ENCODE measurements at regions not wholly inside any gene's neighbourhood (a gene's known extent, or its start where the extent isn't known, plus 50 kb on each side); places are given as distances from the start of the nearest gene placed in this dataset.

DNA sequence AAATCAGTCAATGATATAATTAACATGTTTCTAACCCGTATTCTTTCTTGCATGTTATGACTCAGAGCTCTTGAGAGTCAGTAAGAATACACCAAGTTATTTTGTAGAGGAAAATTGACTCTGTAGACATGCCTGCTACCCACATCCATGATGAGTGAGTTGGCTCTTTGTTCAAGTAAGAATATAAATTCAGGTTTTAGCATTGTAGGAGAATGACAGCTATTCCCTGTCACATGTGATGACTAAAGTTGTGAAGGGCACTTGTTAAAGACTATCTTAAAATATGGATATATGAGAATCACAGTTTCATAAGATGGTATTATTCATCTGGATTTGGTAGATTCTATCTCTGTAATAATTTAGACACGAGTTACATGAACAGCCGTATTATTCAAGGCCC lies 209.1 kb downstream of the CCDC59 start:
- no peak for DNase-seq

DNA sequence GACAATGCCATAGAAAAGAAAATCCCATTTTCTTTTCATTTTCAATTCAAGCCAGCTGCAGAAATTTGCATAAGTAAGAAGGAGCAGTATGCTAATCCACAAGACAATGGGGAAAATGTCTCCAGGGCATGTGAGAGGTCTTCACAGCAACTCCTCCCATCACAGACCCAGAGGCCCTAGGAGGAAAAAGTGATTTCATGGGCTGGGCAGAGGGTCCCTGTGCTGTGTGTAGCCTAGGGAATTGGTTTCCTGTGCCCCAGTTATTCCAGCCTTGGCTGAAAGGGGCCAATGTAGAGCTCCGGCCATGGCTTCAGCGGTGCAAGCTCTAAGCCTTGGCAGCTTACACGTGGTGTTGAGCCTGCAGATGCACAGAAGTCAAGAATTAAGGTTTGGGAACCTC lies 211.4 kb downstream of the CCDC59 start:
- DNase-seq, result no peak

DNA sequence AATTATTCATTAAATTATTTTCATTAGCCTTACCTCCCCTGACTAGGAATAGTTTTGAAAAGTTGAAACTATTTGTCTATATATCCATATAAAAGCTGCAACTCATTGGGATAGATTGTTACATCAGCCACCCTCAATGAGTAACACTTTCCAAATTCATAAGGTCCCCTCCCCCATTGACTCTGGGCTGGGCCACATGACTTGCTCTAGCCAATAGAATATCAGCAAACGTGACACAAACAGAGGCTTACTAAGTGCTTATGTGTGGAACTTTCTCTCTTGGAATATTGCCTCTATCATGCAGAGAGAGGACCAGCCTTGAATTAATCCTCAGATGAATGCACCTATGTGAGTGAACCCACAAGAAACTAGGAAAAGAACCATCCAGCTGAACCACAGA lies 213.7 kb downstream of the CCDC59 start:
- DNase-seq, result no peak

GRCh38 chr12:82132390-82132789 lies 225.8 kb downstream of the CCDC59 start:
- no peak for DNase-seq

GRCh38 chr12:82130762-82131161 lies 227.4 kb downstream of the CCDC59 start:
- DNase-seq, result no peak

DNA sequence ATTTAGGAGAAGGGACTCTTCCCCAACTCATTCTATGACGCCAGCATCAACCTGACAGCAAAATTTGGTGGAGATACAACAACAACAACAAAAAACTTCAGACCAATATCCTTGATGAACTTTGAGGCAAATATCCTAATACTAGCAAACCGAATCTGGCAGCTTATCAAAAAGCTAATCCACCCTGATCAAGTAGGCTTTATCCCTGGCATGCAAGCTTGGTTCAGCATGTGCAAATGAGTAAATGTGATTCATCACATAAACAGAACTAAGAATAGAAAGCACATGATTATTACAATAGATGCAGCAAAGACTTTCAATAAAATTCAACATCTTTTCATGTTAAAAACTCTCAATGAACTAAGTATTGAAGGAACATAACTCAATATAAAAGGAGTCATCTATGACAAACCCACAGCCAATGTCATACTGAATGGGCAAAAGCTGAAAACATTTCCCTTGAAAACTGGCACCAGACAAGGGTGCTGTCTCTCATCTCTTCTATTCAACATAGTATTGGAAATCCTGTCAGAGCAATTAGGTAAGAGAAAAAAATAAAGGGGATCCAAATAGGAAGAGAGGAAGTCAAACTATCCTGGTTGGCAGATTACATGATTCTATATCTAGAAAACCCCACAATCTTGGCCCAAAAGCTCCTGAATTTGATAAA lies 233.3 kb downstream of the CCDC59 start:
- no peak for DNase-seq

GRCh38 chr12:82121545-82121944 lies 236.6 kb downstream of the CCDC59 start:
- no peak for DNase-seq

DNA sequence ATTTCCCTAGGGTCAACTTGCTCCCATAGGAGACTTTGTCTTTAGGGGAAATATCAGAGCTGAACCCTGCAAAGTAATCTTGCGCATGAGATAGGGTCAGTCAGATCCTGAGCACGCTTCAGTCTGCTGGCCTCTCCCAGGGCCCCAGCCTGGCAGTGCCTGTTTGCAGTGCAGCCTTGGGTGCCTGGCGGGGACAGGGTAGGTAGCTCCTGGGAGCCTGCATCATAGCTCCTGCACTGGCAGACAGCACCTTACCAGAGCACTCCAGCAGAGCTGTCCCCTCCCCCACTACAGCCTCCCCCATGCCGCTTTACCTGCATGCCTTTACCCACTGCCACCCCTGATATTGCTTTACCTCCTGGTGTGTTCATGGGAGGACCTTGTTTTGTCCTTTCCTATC lies 237.3 kb downstream of the CCDC59 start:
- no peak for DNase-seq

DNA sequence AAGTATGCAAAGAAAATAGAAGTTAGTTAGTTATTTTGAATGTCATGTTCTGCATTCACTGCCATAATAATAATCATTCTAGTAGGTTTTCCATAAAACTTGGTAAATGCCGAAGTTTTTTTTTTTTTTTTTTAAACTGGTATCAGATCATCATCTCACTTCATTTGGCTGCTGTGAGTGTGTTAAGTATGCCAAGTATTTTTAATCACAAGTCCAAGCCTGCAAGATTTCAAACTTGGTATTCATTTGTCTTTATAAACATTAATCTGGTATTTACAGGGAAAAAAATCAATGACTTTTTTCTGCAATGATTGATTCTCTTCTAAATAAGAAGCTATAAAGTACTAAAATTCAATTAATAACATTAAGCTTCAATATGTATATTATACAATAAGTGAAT lies 248.9 kb downstream of the CCDC59 start:
- no peak for DNase-seq

GRCh38 chr12:82108615-82109014 lies 249.6 kb downstream of the CCDC59 start:
- DNase-seq, result no peak

- DNase-seq, result no peak
These were observed 259.0 kb downstream of the CCDC59 start for GRCh38 chr12:82099216-82099615.

DNA sequence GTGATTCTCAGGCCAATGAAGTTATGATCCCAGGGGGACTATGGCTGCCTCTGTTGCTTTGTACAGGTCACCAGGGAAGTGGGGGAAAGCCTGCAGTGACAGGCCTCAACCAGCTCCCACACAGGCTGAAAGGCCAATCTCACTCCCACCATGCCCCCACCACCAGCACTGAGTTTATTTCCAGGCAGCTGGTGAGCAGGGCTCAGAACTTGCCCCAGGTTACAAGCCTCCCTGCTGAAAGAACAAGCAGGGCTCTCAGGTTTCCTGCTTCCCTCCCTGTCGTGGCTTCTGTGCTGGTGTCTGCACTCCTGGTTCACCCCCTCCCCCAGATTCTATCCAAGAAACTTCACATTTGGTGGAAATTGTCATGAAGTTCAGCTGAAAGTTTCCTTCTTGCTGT lies 260.3 kb downstream of the CCDC59 start:
- DNase-seq, result no peak

DNA sequence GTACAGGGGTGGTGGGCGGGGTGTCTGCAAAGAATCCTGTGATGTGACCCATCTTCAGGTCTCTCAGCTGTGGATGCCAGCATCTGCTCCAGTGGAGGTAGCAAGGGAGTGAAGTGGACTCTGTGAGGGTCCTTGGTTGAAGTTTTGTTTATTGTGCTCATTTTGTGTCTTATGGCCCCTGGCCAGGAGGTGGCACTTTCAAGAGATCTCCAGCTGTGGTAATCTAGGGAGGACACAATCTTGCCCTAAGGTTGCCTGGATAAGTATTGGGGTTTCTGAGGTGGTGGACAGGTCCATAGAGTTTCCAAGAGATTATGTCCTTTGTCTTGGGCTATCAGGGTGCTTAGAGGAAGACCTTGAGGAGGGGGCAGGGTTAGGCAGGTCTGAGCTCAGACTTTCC lies 260.7 kb downstream of the CCDC59 start:
- no peak for DNase-seq

DNA sequence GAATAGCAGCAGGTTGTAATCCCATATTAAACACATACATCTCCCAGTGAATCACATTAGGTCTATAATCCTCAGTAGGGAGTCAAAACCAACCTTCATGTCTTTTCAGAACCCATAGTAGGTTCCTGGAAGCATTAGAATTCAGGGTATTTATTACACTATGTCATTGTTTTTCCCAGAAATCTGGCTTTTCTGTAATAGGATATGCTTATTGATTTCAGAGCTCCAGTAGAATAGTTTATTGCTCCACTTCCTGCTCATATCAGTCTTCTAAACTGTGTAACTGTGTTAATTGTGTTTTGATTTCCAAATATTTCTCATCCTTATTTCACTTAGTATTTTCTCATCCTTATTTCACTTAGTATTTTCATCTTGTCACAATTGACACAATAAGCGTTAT lies 268.0 kb downstream of the CCDC59 start:
- DNase-seq, result no peak

DNA sequence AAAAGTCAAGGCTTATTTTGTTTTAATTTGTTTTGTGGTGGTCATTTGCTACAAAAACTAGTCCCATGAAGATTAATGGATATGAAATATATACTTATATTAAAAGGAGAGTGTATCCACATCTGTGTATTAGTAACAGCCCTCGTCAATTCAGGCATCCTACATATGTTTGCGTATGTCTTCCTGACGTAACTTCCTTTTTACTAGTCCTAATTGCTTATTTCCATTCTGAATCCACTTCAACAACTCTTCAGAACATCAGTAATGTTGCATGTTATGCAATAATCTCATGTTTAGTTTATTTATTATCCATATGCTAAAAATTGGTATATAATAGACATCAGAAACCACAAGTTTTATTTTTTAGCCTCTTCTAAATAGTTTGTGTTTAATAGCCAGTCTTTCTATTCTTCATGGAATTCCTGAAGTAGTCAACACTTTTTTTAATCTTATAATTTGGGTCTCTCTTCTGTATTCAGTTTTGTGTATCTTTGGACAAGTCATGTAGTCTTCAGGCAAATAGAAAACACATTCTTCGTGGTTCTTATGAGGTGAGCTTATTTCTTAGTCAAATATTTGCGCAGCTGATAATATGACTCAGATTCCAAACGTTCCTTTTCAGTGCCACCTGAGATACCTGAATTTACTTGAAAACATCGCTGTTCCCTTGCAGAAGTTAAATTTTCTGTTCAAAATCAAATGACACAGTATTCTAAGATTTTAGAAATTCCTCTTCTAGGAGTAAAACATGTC lies 268.6 kb downstream of the CCDC59 start:
- DNase-seq, result no peak

GRCh38 chr12:82082501-82082900 lies 275.7 kb downstream of the CCDC59 start:
- no peak for DNase-seq

- DNase-seq, result no peak
These were observed 288.2 kb downstream of the CCDC59 start for GRCh38 chr12:82069931-82070514.

- no peak for DNase-seq
These were observed 299.0 kb upstream of the PPFIA2 start for GRCh38 chr12:82058197-82058596.

DNA sequence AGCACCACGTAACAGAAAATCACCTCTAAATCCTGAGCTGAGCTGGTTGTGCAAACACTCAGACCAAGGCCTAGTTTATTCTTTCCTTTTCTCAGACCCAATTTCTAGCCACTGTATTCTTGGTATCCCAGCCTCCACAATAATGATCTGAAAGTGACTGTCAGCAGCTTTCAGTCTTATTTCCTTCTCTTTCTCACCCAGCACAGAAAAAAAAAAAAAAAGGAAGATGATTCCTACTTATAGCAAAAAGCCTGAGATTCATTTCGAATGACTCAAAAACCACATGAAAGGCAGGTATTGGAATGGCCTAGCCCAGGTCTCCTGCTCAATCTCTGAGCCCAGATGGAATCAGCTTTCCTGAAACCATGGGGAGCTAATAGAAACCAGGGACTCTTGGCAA lies 298.6 kb upstream of the PPFIA2 start:
- no peak for DNase-seq

- DNase-seq, result no peak
These were observed 296.2 kb upstream of the PPFIA2 start for GRCh38 chr12:82055391-82055790.

DNA sequence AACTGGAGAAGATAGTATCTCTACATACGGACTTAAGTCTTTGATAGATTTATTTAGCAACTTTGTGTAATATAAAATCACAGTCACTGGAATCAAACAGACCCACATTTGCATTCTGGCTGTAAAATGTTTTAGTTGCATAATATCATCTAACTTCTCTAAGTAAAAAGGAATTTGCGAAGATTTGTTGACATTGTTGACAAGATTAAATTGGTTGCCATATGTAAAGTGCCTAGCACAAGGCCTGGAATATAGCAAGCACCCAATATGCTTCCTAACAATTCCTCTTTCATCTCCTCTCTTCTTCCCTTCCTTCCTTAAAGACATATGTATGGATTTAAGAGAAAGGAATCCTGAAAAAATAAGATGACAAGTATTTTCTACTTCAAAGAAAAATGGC lies 295.4 kb upstream of the PPFIA2 start:
- no peak for DNase-seq

DNA sequence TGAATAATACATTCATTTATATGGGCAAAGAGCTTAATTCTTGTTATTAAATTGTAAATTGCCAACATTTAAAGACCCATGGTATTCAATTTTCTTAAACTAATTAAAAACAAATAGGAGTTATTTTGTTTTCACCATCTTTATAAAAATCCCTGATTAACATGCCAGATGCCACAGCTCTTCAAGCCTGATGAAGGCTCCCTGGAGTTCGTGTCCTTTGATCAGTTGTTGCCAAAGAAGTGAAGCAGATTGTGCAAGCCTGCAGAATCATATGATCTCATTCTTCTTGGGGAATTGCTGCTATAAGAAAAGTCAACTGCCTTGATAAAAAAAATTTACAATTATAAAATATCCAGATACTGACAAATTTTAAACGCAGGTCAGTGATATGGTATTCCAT lies 288.3 kb upstream of the PPFIA2 start:
- DNase-seq, result no peak

GRCh38 chr12:82040987-82041743 lies 282.0 kb upstream of the PPFIA2 start:
- DNase-seq, result no peak

GRCh38 chr12:82034769-82035168 lies 275.6 kb upstream of the PPFIA2 start:
- DNase-seq, result no peak

Data from GF-D8 (cell line).